ENCODE measurements at regions not wholly inside any gene's neighbourhood (a gene's known extent, or its start where the extent isn't known, plus 50 kb on each side); places are given as distances from the start of the nearest gene placed in this dataset.

DNA sequence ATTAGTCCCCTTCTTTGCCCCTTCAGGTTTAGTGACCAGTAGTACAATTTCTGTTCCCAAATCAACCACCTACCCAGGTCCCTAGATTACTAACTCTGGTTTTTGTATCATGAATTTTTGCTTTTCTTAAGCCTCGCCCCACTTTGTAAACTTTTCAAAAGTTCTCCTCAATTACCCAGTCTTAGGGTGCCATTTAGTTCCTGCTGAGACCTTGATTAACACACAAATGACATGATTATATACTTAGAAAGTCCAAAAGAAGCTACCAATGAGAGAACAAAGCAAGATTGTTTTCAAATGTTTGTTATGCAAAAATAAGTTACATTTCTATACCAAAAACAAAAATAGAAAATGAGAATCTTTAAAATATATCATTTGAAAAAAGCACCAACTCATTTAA is 594.4 kb downstream of the SQOR start:
- Mint-ChIP-seq H3K27me3 (ENCODE audit: low read depth, poor library complexity) (no peaks in the 10 kb centered on the region), H3K27ac (no peak overlapping the region), H3K4me1 (no peaks in the 10 kb centered on the region)

GRCh38 chr15:46231786-46232185 is 597.0 kb downstream of the SQOR start:
- H3K27me3 Mint-ChIP-seq (ENCODE audit: low read depth, poor library complexity) = no peaks in the 10 kb centered on the region
- no peak overlapping the region for H3K27ac Mint-ChIP-seq
- no peak for DNase-seq
- no peaks in the 10 kb centered on the region for H3K4me1 Mint-ChIP-seq
- no peak overlapping the region for H3K4me3 Mint-ChIP-seq
- TF ChIP-seq, protein P1, sequence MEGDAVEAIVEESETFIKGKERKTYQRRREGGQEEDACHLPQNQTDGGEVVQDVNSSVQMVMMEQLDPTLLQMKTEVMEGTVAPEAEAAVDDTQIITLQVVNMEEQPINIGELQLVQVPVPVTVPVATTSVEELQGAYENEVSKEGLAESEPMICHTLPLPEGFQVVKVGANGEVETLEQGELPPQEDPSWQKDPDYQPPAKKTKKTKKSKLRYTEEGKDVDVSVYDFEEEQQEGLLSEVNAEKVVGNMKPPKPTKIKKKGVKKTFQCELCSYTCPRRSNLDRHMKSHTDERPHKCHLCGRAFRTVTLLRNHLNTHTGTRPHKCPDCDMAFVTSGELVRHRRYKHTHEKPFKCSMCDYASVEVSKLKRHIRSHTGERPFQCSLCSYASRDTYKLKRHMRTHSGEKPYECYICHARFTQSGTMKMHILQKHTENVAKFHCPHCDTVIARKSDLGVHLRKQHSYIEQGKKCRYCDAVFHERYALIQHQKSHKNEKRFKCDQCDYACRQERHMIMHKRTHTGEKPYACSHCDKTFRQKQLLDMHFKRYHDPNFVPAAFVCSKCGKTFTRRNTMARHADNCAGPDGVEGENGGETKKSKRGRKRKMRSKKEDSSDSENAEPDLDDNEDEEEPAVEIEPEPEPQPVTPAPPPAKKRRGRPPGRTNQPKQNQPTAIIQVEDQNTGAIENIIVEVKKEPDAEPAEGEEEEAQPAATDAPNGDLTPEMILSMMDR (IDR thresholded peaks at IDR 0.05) = no peak
- no peaks in the 10 kb centered on the region for H3K9me3 Mint-ChIP-seq
- no peaks in the 10 kb centered on the region for H3K36me3 Mint-ChIP-seq (ENCODE audit: low read depth)

More for the DNA sequence above, 594.4 kb downstream of the SQOR start:
- TF ChIP-seq, protein P1 (IDR thresholded peaks at IDR 0.05) = no peak
- H3K4me3 Mint-ChIP-seq = no peak overlapping the region
- H3K9me3 Mint-ChIP-seq = no peaks in the 10 kb centered on the region
- H3K36me3 Mint-ChIP-seq (ENCODE audit: low read depth) = no peaks in the 10 kb centered on the region
- no peak for DNase-seq

DNA sequence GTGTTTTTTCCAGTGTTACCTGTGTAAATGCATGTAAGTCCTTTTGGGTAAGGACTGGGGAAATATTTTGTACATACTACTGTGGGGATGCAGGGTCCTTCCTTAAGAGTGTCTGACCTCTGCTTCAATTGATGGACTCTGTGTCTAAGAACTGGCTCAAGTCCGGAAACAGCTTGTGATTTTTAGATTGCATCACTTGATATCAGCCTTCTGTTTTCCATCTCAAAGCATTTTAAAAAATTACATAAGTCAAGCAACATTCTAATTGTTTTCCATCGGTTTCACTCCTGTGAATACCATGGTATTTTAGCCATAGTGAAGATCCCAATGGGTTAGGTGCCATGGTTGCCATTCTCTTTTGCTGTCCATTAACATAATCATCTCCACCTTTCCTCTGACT is 597.6 kb downstream of the SQOR start:
- TF ChIP-seq, protein P1 (IDR thresholded peaks at IDR 0.05) = no peak
- H3K27ac Mint-ChIP-seq = no peak overlapping the region
- no peak overlapping the region for H3K4me3 Mint-ChIP-seq
- no peaks in the 10 kb centered on the region for H3K27me3 Mint-ChIP-seq (ENCODE audit: low read depth, poor library complexity)
- DNase-seq = no peak
- H3K9me3 Mint-ChIP-seq = no peaks in the 10 kb centered on the region
- H3K36me3 Mint-ChIP-seq (ENCODE audit: low read depth) = no peaks in the 10 kb centered on the region
- no peaks in the 10 kb centered on the region for H3K4me1 Mint-ChIP-seq

- no peak overlapping the region for H3K4me3 Mint-ChIP-seq
- TF ChIP-seq, protein P1 (IDR thresholded peaks at IDR 0.05) = no peak
- H3K4me1 Mint-ChIP-seq = no peaks in the 10 kb centered on the region
- H3K27me3 Mint-ChIP-seq (ENCODE audit: low read depth, poor library complexity) = no peaks in the 10 kb centered on the region
- H3K9me3 Mint-ChIP-seq = no peaks in the 10 kb centered on the region
- no peak overlapping the region for H3K27ac Mint-ChIP-seq
- H3K36me3 Mint-ChIP-seq (ENCODE audit: low read depth) = no peaks in the 10 kb centered on the region
- DNase-seq = no peak
These were observed 608.1 kb downstream of the SQOR start for GRCh38 chr15:46242935-46243334.

DNA sequence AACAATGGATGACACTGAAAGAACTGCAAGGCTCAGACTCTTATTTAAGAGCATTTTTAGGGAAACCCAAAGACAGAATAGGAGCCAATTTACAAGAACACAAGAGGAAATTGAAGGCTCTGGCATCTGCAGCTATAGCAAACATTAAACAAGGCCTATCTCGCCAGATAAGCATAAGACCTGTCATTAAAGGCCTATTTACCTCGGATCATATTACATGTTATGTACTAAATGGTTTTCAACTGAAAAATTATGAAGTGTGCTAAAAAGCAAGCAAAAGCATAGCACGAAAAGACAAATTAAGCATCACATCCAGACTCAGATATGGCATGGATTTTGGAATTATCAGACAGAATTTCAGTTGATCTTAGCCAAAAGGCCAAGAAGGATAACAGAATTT is 617.1 kb downstream of the SQOR start:
- H3K27me3 Mint-ChIP-seq (ENCODE audit: low read depth, poor library complexity) = peaks cover 4% of the 10 kb centered on the region
- H3K4me3 Mint-ChIP-seq = no peak overlapping the region
- no peaks in the 10 kb centered on the region for H3K9me3 Mint-ChIP-seq
- H3K27ac Mint-ChIP-seq = no peak overlapping the region
- TF ChIP-seq, protein P1 (IDR thresholded peaks at IDR 0.05) = no peak
- H3K4me1 Mint-ChIP-seq = no peaks in the 10 kb centered on the region
- no peaks in the 10 kb centered on the region for H3K36me3 Mint-ChIP-seq (ENCODE audit: low read depth)
- DNase-seq = no peak

DNA sequence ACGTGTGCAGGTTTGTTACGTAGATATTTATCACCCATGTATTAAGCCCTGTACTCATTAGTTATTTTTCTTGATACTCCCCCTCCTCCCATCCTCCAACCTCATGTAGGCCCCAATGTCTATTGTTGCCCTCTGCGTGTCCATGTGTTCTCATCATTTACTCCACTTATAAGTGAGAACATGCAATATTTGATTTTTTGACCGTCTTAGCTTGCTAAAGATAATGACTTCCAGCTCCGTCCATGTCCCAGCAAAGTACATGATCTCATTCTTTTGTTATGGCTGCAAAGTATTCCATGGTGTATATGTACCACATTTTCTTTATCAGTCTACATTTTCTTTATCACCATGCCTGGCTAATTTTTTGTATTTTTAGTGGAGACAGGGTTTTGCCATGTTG is 623.2 kb downstream of the SQOR start:
- Mint-ChIP-seq H3K9me3 (peaks cover 5% of the 10 kb centered on the region), H3K27ac (no peak overlapping the region), H3K4me3 (no peak overlapping the region), H3K36me3 (ENCODE audit: low read depth) (no peaks in the 10 kb centered on the region), H3K27me3 (ENCODE audit: low read depth, poor library complexity) (peaks cover 4% of the 10 kb centered on the region), H3K4me1 (no peaks in the 10 kb centered on the region)
- no peak for DNase-seq
- TF ChIP-seq, protein P1 (IDR thresholded peaks at IDR 0.05) = no peak

Data from nephron progenitor cell (in vitro differentiated cells).